IMR-90 (cell line): ENCODE measurements at regions not wholly inside any gene's neighbourhood (a gene's known extent, or its start where the extent isn't known, plus 50 kb on each side); places are given as distances from the start of the nearest gene placed in this dataset.

Experiments used
- ATAC-seq: fragments of 200-7000 bp; cut with Tn5 transposase; 2 replicates; pipeline ENCODE4 v1.9.1; 2020; ENCODE audit warnings: low read depth, mild to moderate bottlenecking, moderate library complexity
- BruUV-seq: library from RNA; stranded (reverse); fragments of 400-500 nt; replicated peaks from 2 replicates; lab custom pipeline; 2021; lab: Mats Ljungman, UMichigan
- CTCF ChIA-PET: fragments of 300-600 bp; formaldehyde crosslinking; extraction: SDS; loops from one replicate; lab custom pipeline; 2021; ENCODE audit warnings: antibody characterized with exemption; lab: Yijun Ruan, JAX
- POLR2A ChIA-PET: fragments of 300-600 bp; sonication (Branson Sonifier 250); formaldehyde crosslinking; loops from one replicate; lab custom pipeline; 2022; ENCODE audit warnings: antibody characterized with exemption; ENCODE audit not compliant: unreplicated experiment; lab: Charles Lee
- DNase-seq: peaks from one replicate; pipeline ENCODE4 v3.0.0; 2013
- H2AFZ ChIP-seq: replicated peaks from 2 replicates; pipeline ENCODE3; 2013; ENCODE audit warnings: low read length, mild to moderate bottlenecking; ENCODE audit not compliant: poor library complexity
- H2AK5ac ChIP-seq: 2 replicates; pipeline ENCODE4 v1.6.1; 2013; ENCODE audit warnings: low read depth, low read length, inconsistent platforms
- H2AK9ac ChIP-seq: replicated peaks from 2 replicates; pipeline ENCODE3; 2013; ENCODE audit warnings: mild to moderate bottlenecking, low read depth, low read length, moderate library complexity; ENCODE audit not compliant: poor library complexity
- H2BK120ac ChIP-seq: 2 replicates; pipeline ENCODE4 v1.6.1; 2013; ENCODE audit warnings: low read depth, low read length, inconsistent platforms
- H2BK15ac ChIP-seq: 3 replicates; pipeline ENCODE4 v1.6.1; 2013; ENCODE audit warnings: low read depth, low read length, inconsistent platforms
- H2BK20ac ChIP-seq: 2 replicates; pipeline ENCODE4 v1.6.1; 2013; ENCODE audit warnings: low read depth, mild to moderate bottlenecking, inconsistent platforms, low read length, moderate library complexity
- H2BK5ac ChIP-seq: 2 replicates; pipeline ENCODE4 v1.6.1; 2013; ENCODE audit warnings: mild to moderate bottlenecking, low read depth, low read length, inconsistent platforms; ENCODE audit not compliant: poor library complexity, severe bottlenecking
- H3K14ac ChIP-seq: replicated peaks from 2 replicates; pipeline ENCODE4 v1.6.1; 2013; ENCODE audit warnings: low read depth, low read length, inconsistent platforms
- H3K18ac ChIP-seq: 2 replicates; pipeline ENCODE4 v1.6.1; 2013; ENCODE audit warnings: low read depth, low read length, control low read depth
- H3K23ac ChIP-seq: 2 replicates; pipeline ENCODE4 v1.6.1; 2013; ENCODE audit warnings: low read depth, low read length, inconsistent platforms
- H3K27ac ChIP-seq: 2 replicates; pipeline ENCODE4 v1.5.1; 2013; ENCODE audit warnings: mild to moderate bottlenecking, control low read depth, low read length; ENCODE audit not compliant: insufficient read depth
- H3K27me3 ChIP-seq: 2 replicates; pipeline ENCODE4 v1.6.1; 2013; ENCODE audit warnings: low read length; ENCODE audit not compliant: control insufficient read depth, insufficient read depth
- H3K36me3 ChIP-seq: 2 replicates; pipeline ENCODE4 v1.6.1; 2013; ENCODE audit warnings: low read length, mixed read lengths; ENCODE audit not compliant: control insufficient read depth, insufficient read depth
- H3K4ac ChIP-seq: 2 replicates; pipeline ENCODE4 v1.6.1; 2013; ENCODE audit warnings: low read depth, low read length, inconsistent platforms
- H3K4me1 ChIP-seq: 2 replicates; pipeline ENCODE4 v1.6.1; 2013; ENCODE audit warnings: low read length, mixed read lengths; ENCODE audit not compliant: control insufficient read depth, insufficient read depth
- H3K4me2 ChIP-seq: 2 replicates; pipeline ENCODE4 v1.6.1; 2013; ENCODE audit warnings: low read depth, mild to moderate bottlenecking, control low read depth, low read length, moderate library complexity
- H3K4me3 ChIP-seq: 2 replicates; pipeline ENCODE4 v1.5.1; 2013; ENCODE audit warnings: low read depth, mild to moderate bottlenecking, control low read depth, low read length, moderate library complexity; ENCODE audit not compliant: insufficient read depth
- H3K56ac ChIP-seq: 2 replicates; pipeline ENCODE4 v1.6.1; 2013; ENCODE audit warnings: low read length, inconsistent platforms; ENCODE audit not compliant: insufficient read depth; ENCODE audit errors: extremely low read depth
- H3K79me1 ChIP-seq, 2 experiments: 2 replicates each; pipeline ENCODE4 v1.6.1; 2013; ENCODE audit warnings: low read length in 2 of 2, inconsistent platforms in 1 of 2, low read depth in 1 of 2
- H3K9ac ChIP-seq: 2 replicates; pipeline ENCODE4 v1.6.1; 2013; ENCODE audit warnings: low read depth, low read length, control low read depth
- H3K9me1 ChIP-seq: 2 replicates; pipeline ENCODE4 v1.6.1; 2013; ENCODE audit warnings: low read length, inconsistent platforms; ENCODE audit not compliant: insufficient read depth
- H3K9me3 ChIP-seq: 2 replicates; pipeline ENCODE4 v1.6.1; 2013; ENCODE audit warnings: low read length; ENCODE audit not compliant: control insufficient read depth, insufficient read depth
- H4K20me1 ChIP-seq: 2 replicates; pipeline ENCODE4 v1.6.1; 2013; ENCODE audit warnings: low read length, inconsistent platforms; ENCODE audit not compliant: insufficient read depth
- H4K5ac ChIP-seq: 2 replicates; pipeline ENCODE4 v1.6.1; 2013; ENCODE audit warnings: mild to moderate bottlenecking, low read depth, low read length, control low read depth
- H4K8ac ChIP-seq, 2 experiments: 2 replicates each; pipeline ENCODE4 v1.6.1; 2013; ENCODE audit warnings: low read depth in 2 of 2, low read length in 2 of 2, control low read depth in 1 of 2, inconsistent platforms in 1 of 2
- H4K91ac ChIP-seq: 2 replicates; pipeline ENCODE4 v1.6.1; 2013; ENCODE audit warnings: low read depth, low read length, inconsistent platforms; ENCODE audit not compliant: insufficient read depth
- BHLHE40 ChIP-seq: fragments of 150-350 bp; IDR thresholded peaks from 2 replicates; pipeline ENCODE4 v1.6.1; 2016; ENCODE audit warnings: mild to moderate bottlenecking, low read depth, low read length
- CEBPB ChIP-seq: IDR thresholded peaks from 2 replicates; pipeline ENCODE4 v1.6.1; 2012; ENCODE audit warnings: low read depth, low read length, improper control_type of control experiment
- CHD1 ChIP-seq: IDR thresholded peaks from 2 replicates; pipeline ENCODE4 v1.6.1; 2012; ENCODE audit warnings: low read depth, low read length, improper control_type of control experiment
- ELK1 ChIP-seq: fragments of 150-350 bp; IDR thresholded peaks from 2 replicates; pipeline ENCODE4 v1.6.1; 2016; ENCODE audit warnings: low read depth, mild to moderate bottlenecking, low read length, moderate library complexity, borderline replicate concordance
- MAFK ChIP-seq: IDR thresholded peaks from 2 replicates; pipeline ENCODE4 v1.6.1; 2012; ENCODE audit warnings: low read depth, low read length, improper control_type of control experiment
- MAZ ChIP-seq: IDR thresholded peaks from 2 replicates; pipeline ENCODE4 v1.6.1; 2012; ENCODE audit warnings: low read depth, mild to moderate bottlenecking, low read length, improper control_type of control experiment, moderate library complexity, borderline replicate concordance
- MXI1 ChIP-seq: IDR thresholded peaks from 2 replicates; pipeline ENCODE4 v1.6.1; 2012; ENCODE audit warnings: low read depth, mild to moderate bottlenecking, low read length, moderate library complexity, borderline replicate concordance
- NFE2L2 ChIP-seq: fragments of 150-350 bp; IDR thresholded peaks from 2 replicates; pipeline ENCODE4 v1.6.1; 2016; ENCODE audit warnings: low read depth, mild to moderate bottlenecking, low read length
- POLR2A ChIP-seq: IDR thresholded peaks from 2 replicates; pipeline ENCODE4 v1.6.1; 2012; ENCODE audit warnings: mild to moderate bottlenecking, low read depth, low read length
- RCOR1 ChIP-seq: IDR thresholded peaks from 2 replicates; pipeline ENCODE4 v1.6.1; 2012; ENCODE audit warnings: mild to moderate bottlenecking, low read length, improper control_type of control experiment; ENCODE audit not compliant: insufficient replicate concordance
- RFX5 ChIP-seq: IDR thresholded peaks from 2 replicates; pipeline ENCODE4 v1.8.0; 2012; ENCODE audit warnings: low read depth, mild to moderate bottlenecking, low read length, moderate library complexity
- SMC3 ChIP-seq: fragments of 150-350 bp; IDR thresholded peaks from 2 replicates; pipeline ENCODE4 v1.6.1; 2016; ENCODE audit warnings: low read depth, mild to moderate bottlenecking, antibody characterized with exemption, low read length, moderate library complexity
- USF2 ChIP-seq: fragments of 150-350 bp; IDR thresholded peaks from 2 replicates; pipeline ENCODE4 v1.6.1; 2017; ENCODE audit warnings: mild to moderate bottlenecking, antibody characterized with exemption, low read length, low read depth
- WGBS, 2 experiments: methylation state at CpG; one replicate each; pipeline versions ENCODE4 v1.1.5 to v1.1.7; 2013; ENCODE audit warnings: missing lambda C conversion rate in 2 of 2; ENCODE audit not compliant: insufficient read length in 1 of 2; ENCODE audit errors: extremely low coverage in 2 of 2; 5-methylcytosine and 5-hydroxymethylcytosine counted together
- dilution Hi-C: fragments of 300-500 bp; cut with HindIII; formaldehyde crosslinking; loops from one replicate; pipeline ENCODE4 v1.14.3; 2018; ENCODE audit warnings: low sequenced_read_pairs; ENCODE audit not compliant: unreplicated experiment
- in situ Hi-C: fragments of 300-500 bp; cut with MboI; formaldehyde crosslinking; loops from 3 replicates; pipeline ENCODE4 v1.14.3; 2019; ENCODE audit warnings: low sequenced_read_pairs, inconsistent platforms, mixed read lengths
- intact Hi-C: fragments of 100-400 bp; cut with micrococcal nuclease; formaldehyde crosslinking; loops from 2 replicates; pipeline ENCODE4 v1.10.0; 2022
- TF ChIP-seq, protein P1 (sequence below): conservative IDR thresholded peaks from 2 replicates; pipeline ENCODE4 v1.5.1; 2012; ENCODE audit warnings: mild to moderate bottlenecking, low read depth, low read length, improper control_type of control experiment

GRCh38 chr18:963276-963675 is 58.6 kb downstream of the ADCYAP1 start:
- no peak overlapping the region for H4K91ac ChIP-seq
- WGBS, 2 experiments: no CpG with 5 or more reads among the region's 2 CpGs
- no peak overlapping the region for H3K23ac ChIP-seq
- no peak overlapping the region for H3K4me2 ChIP-seq
- H2BK20ac ChIP-seq: no peak overlapping the region
- no peaks in the 10 kb centered on the region for H3K79me1 ChIP-seq
- BruUV-seq: no TSS peak
- no peaks in the 10 kb centered on the region for H3K27me3 ChIP-seq
- ATAC-seq (no peak), DNase-seq (no peak)
- H3K9me3 ChIP-seq: no peaks in the 10 kb centered on the region
- in situ Hi-C loops (no loop called here), dilution Hi-C loops (no loop called here), intact Hi-C loops (loop anchor here (10.0 kb wide), 1 partner anchor 1582 kb away; no protein-coding TSS in a partner anchor)
- H2AK9ac ChIP-seq: no peak overlapping the region
- ChIA-PET POLR2A (no interaction called here), CTCF (no interaction called here)
- H2AFZ ChIP-seq: no peak overlapping the region
- H2AK5ac ChIP-seq: no peak overlapping the region
- no peak overlapping the region for H3K56ac ChIP-seq
- TF ChIP-seq CEBPB (no peak), NFE2L2 (no peak), SMC3 (no peak), RCOR1 (no peak), MAZ (no peak), RFX5 (no peak), POLR2A (no peak), MAFK (no peak), CHD1 (no peak), BHLHE40 (no peak), MXI1 (no peak), ELK1 (no peak), USF2 (no peak)
- TF ChIP-seq, protein P1, sequence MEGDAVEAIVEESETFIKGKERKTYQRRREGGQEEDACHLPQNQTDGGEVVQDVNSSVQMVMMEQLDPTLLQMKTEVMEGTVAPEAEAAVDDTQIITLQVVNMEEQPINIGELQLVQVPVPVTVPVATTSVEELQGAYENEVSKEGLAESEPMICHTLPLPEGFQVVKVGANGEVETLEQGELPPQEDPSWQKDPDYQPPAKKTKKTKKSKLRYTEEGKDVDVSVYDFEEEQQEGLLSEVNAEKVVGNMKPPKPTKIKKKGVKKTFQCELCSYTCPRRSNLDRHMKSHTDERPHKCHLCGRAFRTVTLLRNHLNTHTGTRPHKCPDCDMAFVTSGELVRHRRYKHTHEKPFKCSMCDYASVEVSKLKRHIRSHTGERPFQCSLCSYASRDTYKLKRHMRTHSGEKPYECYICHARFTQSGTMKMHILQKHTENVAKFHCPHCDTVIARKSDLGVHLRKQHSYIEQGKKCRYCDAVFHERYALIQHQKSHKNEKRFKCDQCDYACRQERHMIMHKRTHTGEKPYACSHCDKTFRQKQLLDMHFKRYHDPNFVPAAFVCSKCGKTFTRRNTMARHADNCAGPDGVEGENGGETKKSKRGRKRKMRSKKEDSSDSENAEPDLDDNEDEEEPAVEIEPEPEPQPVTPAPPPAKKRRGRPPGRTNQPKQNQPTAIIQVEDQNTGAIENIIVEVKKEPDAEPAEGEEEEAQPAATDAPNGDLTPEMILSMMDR: no peak
- H3K4ac ChIP-seq: no peak overlapping the region
- no peak overlapping the region for H3K18ac ChIP-seq
- H3K27ac ChIP-seq: no peak overlapping the region
- H3K4me3 ChIP-seq: no peak overlapping the region
- H4K5ac ChIP-seq: no peak overlapping the region
- H2BK5ac ChIP-seq: no peak overlapping the region
- H3K9me1 ChIP-seq: no peaks in the 10 kb centered on the region
- no peak overlapping the region for H2BK15ac ChIP-seq
- no peaks in the 10 kb centered on the region for H3K36me3 ChIP-seq
- no peak overlapping the region for H2BK120ac ChIP-seq
- H4K8ac ChIP-seq: no peak overlapping the region
- H3K14ac ChIP-seq: no peak overlapping the region
- no peaks in the 10 kb centered on the region for H3K4me1 ChIP-seq
- H3K9ac ChIP-seq: no peak overlapping the region
- no peaks in the 10 kb centered on the region for H4K20me1 ChIP-seq
